ENCODE measurements at regions not wholly inside any gene's neighbourhood (a gene's known extent, or its start where the extent isn't known, plus 50 kb on each side); places are given as distances from the start of the nearest gene placed in this dataset.
"Not testable (repeated sequence)": the region's sequence is repeated elsewhere in the genome, so short reads cannot be mapped to it uniquely, and the experiment has no call there.

GRCh38 chr14:41225433-41225832 lies 381.2 kb upstream of the LRFN5 start:
- CTCF ChIA-PET = no interaction called here
- POLR2A ChIA-PET = no interaction called here
- Histone ChIP-seq H3K79me2 (ENCODE audit: insufficient read depth, low read length) (no peaks in the 10 kb centered on the region), H3K4me1 (ENCODE audit: control insufficient read depth in 1 of 2, insufficient read depth in 2 of 2, low read length in 2 of 2) (no peaks in the 10 kb centered on the region), H2AFZ (ENCODE audit: low read depth, low read length, poor library complexity, severe bottlenecking) (no peak overlapping the region), H3K9me3 (ENCODE audit: control insufficient read depth in 1 of 2, insufficient read depth in 1 of 2, low read depth in 1 of 2, low read length in 2 of 2) (no peaks in the 10 kb centered on the region; a peak in 1 of 4 replicates), H4K20me1 (ENCODE audit: insufficient read depth) (no peaks in the 10 kb centered on the region), H3K9me2 (ENCODE audit: insufficient read depth) (no peaks in the 10 kb centered on the region), H3K9ac (ENCODE audit: low read length) (no peak overlapping the region), H3K4me3 (replicated peaks in 1 of 2; ENCODE audit: low read depth in 1 of 2, low read length in 2 of 2) (no peak overlapping the region), H3K27me3 (ENCODE audit: insufficient read depth, low read length) (no peaks in the 10 kb centered on the region), H3K27ac (ENCODE audit: low read depth, low read length) (no peak overlapping the region), H3K4me2 (ENCODE audit: low read length) (no peak overlapping the region), H3K36me3 (ENCODE audit: control insufficient read depth in 1 of 2, insufficient read depth in 2 of 2, low read length in 2 of 2) (no peaks in the 10 kb centered on the region)
- intact Hi-C loops (cut with micrococcal nuclease) = no loop called here
- no peak for TF ChIP-seq POLR2A (IDR thresholded peaks at IDR 0.05; ENCODE audit: borderline replicate concordance, extremely low read depth, insufficient read depth, insufficient read length)
- no peak for TF ChIP-seq TCF7L2 (IDR thresholded peaks at IDR 0.05; ENCODE audit: borderline replicate concordance, extremely low read depth, insufficient read depth, insufficient read length)
- no peak for TF ChIP-seq RAD21 (IDR thresholded peaks at IDR 0.05; ENCODE audit: low read depth)
- TF ChIP-seq EZH2phosphoT487 (IDR thresholded peaks at IDR 0.05; ENCODE audit: borderline replicate concordance) = no peak
- TF ChIP-seq CTCF (IDR thresholded peaks at IDR 0.05 in 2 of 3, conservative IDR thresholded peaks at IDR 0.05 in 1 of 3; ENCODE audit: borderline replicate concordance in 1 of 3, insufficient read depth in 1 of 3, low read depth in 2 of 3, low read length in 2 of 3) = no peak
- TF ChIP-seq SIN3A (IDR thresholded peaks at IDR 0.05; ENCODE audit: low read depth) = no peak
- no peak for TF ChIP-seq CEBPB (IDR thresholded peaks at IDR 0.05; ENCODE audit: low read depth)
- TF ChIP-seq SP1 (IDR thresholded peaks at IDR 0.05; ENCODE audit: low read depth) = no peak
- no peak for TF ChIP-seq EGR1 (IDR thresholded peaks at IDR 0.05; ENCODE audit: low read depth)
- TF ChIP-seq ZFX (IDR thresholded peaks at IDR 0.05) = no peak
- DNase-seq (ENCODE audit: low read depth, low spot score) (no peak), ATAC-seq (no peak)
- no TSS peak for BruUV-seq (replicated peaks)
- RAD21 ChIA-PET (ENCODE audit: low non-redundant PET in 1 of 2, low total read pairs in 2 of 2, uncharacterized antibody in 2 of 2, unreplicated experiment in 2 of 2) = no interaction called here

DNA sequence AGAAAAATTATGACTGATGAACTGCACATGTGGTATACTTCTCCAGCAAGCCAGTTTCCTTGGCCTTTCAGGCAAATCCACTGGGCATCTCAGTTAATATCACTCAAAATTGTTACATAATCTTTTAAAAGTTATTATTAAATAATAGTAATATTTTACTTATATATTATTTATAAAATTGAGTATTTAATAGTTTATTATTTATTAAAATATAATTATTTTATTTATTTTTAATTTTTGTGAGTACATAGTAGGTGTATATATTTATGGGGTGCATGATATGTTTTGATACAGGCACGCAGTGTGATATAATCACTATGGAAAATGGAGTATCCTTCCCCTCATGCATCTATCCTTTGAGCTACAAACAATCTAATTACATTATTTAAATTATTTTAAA lies 384.1 kb upstream of the LRFN5 start:
- intact Hi-C loops (cut with micrococcal nuclease) = no loop called here
- no peak overlapping the region for H3K9ac ChIP-seq (ENCODE audit: low read length)
- POLR2A ChIA-PET = no interaction called here
- no peaks in the 10 kb centered on the region for H3K4me1 ChIP-seq (ENCODE audit: control insufficient read depth in 1 of 2, insufficient read depth in 2 of 2, low read length in 2 of 2)
- H3K27ac ChIP-seq (ENCODE audit: low read depth, low read length) = no peak overlapping the region
- H3K27me3 ChIP-seq (ENCODE audit: insufficient read depth, low read length) = no peaks in the 10 kb centered on the region
- DNase-seq (ENCODE audit: low read depth, low spot score) = no peak
- ATAC-seq = no peak
- H3K79me2 ChIP-seq (ENCODE audit: insufficient read depth, low read length) = no peaks in the 10 kb centered on the region
- H4K20me1 ChIP-seq (ENCODE audit: insufficient read depth) = no peaks in the 10 kb centered on the region
- RAD21 ChIA-PET (ENCODE audit: low non-redundant PET in 1 of 2, low total read pairs in 2 of 2, uncharacterized antibody in 2 of 2, unreplicated experiment in 2 of 2) = no interaction called here
- H3K36me3 ChIP-seq (ENCODE audit: control insufficient read depth in 1 of 2, insufficient read depth in 2 of 2, low read length in 2 of 2) = no peaks in the 10 kb centered on the region
- TF ChIP-seq CEBPB (IDR thresholded peaks at IDR 0.05; ENCODE audit: low read depth) (no peak), POLR2A (IDR thresholded peaks at IDR 0.05; ENCODE audit: borderline replicate concordance, extremely low read depth, insufficient read depth, insufficient read length) (no peak), SIN3A (IDR thresholded peaks at IDR 0.05; ENCODE audit: low read depth) (no peak)
- no peak overlapping the region for H2AFZ ChIP-seq (ENCODE audit: low read depth, low read length, poor library complexity, severe bottlenecking)
- CTCF ChIA-PET = no interaction called here
- H3K9me2 ChIP-seq (ENCODE audit: insufficient read depth) = no peaks in the 10 kb centered on the region
- H3K4me3 ChIP-seq (replicated peaks in 1 of 2; ENCODE audit: low read depth in 1 of 2, low read length in 2 of 2) = no peak overlapping the region
- no TSS peak for BruUV-seq (replicated peaks)
- H3K9me3 ChIP-seq (ENCODE audit: control insufficient read depth in 1 of 2, insufficient read depth in 1 of 2, low read depth in 1 of 2, low read length in 2 of 2) = no peaks in the 10 kb centered on the region
- no peak overlapping the region for H3K4me2 ChIP-seq (ENCODE audit: low read length)

GRCh38 chr14:41214978-41215377 lies 391.7 kb upstream of the LRFN5 start:
- ATAC-seq; H4K20me1 ChIP-seq (ENCODE audit: insufficient read depth); BruUV-seq (replicated peaks); H3K4me2 ChIP-seq (ENCODE audit: low read length); H3K9me3 ChIP-seq (ENCODE audit: control insufficient read depth in 1 of 2, insufficient read depth in 1 of 2, low read depth in 1 of 2, low read length in 2 of 2); RAD21 ChIA-PET (ENCODE audit: low non-redundant PET in 1 of 2, low total read pairs in 2 of 2, uncharacterized antibody in 2 of 2, unreplicated experiment in 2 of 2); H3K4me1 ChIP-seq (ENCODE audit: control insufficient read depth in 1 of 2, insufficient read depth in 2 of 2, low read length in 2 of 2); H3K27me3 ChIP-seq (ENCODE audit: insufficient read depth, low read length); intact Hi-C loops (cut with micrococcal nuclease); POLR2A ChIA-PET; CTCF ChIA-PET; H3K79me2 ChIP-seq (ENCODE audit: insufficient read depth, low read length); H3K9me2 ChIP-seq (ENCODE audit: insufficient read depth); DNase-seq (ENCODE audit: low read depth, low spot score); H3K9ac ChIP-seq (ENCODE audit: low read length); H3K4me3 ChIP-seq (replicated peaks in 1 of 2; ENCODE audit: low read depth in 1 of 2, low read length in 2 of 2); H3K27ac ChIP-seq (ENCODE audit: low read depth, low read length); H2AFZ ChIP-seq (ENCODE audit: low read depth, low read length, poor library complexity, severe bottlenecking); H3K36me3 ChIP-seq (ENCODE audit: control insufficient read depth in 1 of 2, insufficient read depth in 2 of 2, low read length in 2 of 2): not testable (repeated sequence)
